Posterior cingulate gyrus (tissue), 11 donors: ENCODE measurements at regions not wholly inside any gene's neighbourhood (a gene's known extent, or its start where the extent isn't known, plus 50 kb on each side); places are given as distances from the start of the nearest gene placed in this dataset.
A peak's percentile ranks its signal among the peaks of the same experiment; 100 is the strongest.

ENCODE experiments used
- DNase-seq, 10 donors: peaks; one replicate each; pipeline versions ENCODE4 v3.0.0 to v3.0.0-alpha.2; 2020 to 2021; ENCODE audit warnings: mixed read lengths in 3 of 10
- intact Hi-C: fragments of 100-400 bp; cut with DNase I; formaldehyde crosslinking; loops from one replicate; pipeline ENCODE4 v1.15.1; 2023

DNA sequence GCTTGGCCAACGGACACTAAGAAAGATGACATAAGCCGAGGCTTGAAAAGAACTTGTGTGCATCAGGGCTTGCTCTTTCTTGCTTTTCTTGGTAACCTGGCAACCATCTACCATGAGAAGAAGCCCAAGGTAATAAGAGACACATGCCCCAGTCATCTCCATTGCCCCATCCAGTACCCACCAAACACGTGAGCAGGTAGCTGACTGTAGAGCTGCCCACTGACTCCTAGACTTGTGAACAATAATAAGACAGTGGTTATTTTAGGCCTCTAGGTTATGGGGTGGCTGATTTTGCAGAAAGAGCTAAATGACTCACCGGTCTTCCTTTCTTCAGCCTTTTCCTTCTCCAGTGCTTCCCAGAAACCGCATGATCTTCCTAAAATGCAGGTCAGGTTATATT, 105.0 kb upstream of the JUN start:
- intact Hi-C loops = no loop called here
- no peak for DNase-seq

DNA sequence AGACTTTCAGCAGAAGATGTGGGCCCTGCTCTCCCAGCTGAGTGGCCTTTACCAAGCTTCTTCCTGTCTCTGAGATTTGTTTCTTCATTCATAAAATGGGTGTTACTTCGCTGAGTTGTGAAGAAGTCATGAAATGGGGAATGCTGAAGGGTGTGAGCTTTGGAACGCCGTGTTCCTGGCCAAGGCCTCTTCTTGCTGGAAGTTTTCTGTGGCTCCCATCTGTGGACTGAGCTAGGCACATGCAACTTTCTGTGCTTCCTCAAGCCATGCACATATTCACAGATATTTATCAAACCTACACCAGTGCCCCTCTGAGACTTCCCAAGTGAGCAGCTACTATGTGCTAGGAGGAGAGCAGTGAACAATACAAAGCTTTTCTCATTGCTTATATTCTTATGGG, 106.3 kb upstream of the JUN start:
- intact Hi-C loops = no loop called here
- DNase-seq = no peak

DNA sequence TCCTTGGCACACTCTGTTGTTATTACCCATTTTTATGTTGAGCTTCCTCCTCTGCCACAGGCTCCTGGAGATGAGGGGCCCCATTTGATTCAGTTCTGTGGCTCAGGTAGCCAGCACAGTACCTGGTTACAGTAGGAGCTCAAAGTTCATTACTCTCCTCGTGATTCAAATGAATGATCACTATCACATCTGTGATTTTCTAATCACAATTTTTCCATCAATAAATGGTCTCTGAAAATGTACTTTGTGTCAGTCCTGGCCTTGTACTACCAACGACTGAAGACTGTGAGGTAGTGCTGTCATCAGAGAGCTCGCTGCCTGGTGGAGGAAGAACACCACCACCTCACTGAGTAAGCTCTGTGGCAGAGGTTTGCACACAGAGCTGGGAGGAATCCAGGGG, 106.8 kb upstream of the JUN start:
- intact Hi-C loops = no loop called here
- DNase-seq = no peak

DNA sequence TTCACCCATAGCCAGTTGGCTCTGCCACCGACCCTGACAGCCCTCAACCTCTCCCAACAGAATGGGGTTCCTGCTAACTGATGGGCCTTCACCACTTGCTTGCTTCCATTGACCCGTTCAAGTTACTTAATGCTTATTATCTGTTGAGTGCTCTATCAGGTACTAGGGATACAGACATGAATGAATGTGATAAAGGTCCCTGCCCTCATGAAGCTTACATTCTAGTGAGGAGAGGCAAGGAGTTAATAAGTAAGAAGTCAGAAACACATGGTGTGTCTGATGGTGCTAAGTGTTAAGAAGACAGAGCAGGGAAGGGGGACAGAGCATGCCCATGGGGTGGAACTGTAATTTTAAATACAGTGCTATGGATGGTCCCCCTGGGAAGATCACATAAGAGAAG, 107.5 kb upstream of the JUN start:
- intact Hi-C loops = no loop called here
- no peak for DNase-seq

DNA sequence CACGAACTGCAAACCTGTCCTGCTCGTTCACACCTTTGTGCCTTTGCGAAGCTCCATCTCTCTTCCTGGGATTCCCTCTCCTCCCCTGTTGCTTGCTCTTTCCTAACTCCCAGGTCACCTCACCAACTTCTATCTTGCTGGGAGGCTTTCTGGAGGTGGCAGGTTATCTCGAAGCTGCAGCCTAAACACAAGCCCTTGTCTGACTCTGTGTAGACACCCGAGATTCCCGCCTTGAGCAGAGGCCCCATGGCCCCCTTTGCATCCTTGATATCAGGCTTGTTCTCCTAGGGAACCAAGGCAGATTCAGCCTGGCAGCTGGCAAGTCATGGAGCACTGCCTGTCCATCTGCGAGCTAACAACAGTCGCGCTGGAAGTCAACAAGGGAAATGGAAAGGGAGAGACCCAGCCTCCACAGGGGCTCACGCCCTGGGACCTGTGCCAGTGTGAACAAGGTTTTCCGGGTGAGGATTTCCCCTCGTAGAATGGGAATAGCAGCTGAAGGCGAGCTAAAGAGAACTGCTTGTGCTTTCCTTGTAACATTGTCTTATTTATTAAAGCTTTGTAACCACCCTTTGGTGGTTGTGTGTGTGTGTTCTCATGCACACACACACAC, 109.5 kb upstream of the JUN start:
- intact Hi-C loops = no loop called here

DNA sequence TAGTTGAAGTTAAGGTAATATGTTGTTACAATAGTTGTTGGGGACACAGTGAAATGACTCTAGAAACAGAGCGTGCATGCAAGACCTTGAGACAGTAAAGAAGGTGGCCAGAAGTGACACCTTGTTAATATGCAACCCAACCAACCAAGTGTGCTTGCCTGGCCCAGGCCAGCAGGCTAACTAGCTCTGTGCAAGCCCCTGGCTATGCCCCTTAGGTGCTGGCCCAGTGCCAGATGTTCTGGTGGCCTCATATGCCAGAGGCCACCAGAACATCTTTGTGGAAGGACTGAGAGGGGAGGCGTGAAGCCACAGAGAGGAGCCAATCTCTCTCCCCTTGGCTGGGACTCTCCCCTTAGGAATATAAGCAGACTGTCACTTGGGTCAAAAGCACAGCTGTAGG, 111.2 kb upstream of the JUN start:
- intact Hi-C loops = no loop called here
- no peak for DNase-seq

More for the DNA sequence above, 109.5 kb upstream of the JUN start:
- no peak for DNase-seq

DNA sequence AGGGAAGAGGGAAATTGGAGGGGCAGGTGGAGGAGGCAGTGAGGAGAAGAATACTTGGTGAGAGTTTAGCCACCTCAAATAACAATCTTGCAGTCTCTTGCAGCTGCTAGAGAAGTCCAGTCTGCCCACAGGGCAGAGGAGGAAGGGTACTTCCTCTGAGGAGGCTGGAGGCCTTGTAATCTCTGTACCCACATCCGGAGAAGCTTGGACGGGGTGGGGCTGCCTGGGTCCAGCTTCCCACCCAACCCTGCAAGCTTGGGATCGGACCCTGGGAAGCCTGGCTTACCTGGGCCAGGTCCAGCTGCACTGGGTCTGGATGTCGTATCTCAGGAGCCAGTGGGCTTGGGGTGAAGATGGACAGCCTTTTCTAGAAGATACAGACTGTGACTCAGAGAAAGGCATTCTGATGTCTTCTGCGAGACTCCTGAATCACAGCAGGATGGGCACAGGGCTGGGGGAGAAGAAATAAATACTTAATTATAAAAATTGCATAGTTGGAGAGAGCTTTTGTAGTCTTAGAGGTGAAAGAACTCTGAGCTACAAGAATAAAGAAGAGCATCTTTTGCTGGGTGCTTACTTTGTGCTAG, 111.8 kb upstream of the JUN start:
- intact Hi-C loops = no loop called here
- no peak for DNase-seq

DNA sequence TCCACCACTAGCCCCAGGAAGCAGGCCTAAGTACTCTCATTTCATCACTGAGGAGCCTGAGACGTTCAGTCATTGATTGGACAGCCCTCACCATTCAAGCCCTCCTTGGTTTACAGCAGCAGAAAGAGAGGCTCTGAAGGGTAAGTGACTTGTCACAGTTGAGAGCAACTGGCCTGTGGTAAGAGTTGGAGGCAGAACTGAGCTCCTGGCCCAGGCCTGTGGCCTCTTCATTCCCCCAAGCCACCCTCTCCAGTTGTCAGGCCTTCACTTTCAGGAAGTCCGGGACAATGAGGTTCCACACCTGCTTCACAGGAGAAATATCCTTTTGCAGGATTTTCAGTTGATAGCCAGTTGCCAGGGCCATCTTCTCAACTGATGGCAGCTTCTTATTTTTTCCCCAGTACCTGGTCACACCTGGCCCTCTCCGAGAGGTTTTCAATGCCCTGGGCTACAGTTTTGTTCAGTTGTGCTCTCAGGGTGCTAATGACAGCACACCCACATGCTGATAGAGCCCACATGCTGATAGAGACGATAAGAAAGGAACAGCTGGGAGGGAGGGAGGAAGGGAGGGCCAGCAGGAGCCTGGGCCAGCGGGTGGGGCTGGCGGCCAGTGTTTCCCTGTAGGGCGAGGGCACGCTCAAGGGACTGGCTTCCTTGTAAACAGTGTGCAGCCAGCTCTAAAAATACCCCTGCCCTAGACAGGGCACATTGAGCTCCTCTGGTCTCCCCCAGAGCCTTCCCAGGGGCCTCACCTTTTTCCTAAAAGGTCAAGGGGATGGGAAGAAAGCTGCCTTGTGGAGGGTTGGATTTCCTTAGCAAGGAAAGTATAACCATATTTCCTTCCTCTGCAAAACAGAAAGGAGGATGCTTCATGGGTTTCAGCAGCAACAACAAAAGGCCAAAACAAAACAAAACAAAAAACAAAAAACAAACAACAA, 112.7 kb upstream of the JUN start:
- peak in 2 of 10 donors; percentile 42 to 75 for DNase-seq
- intact Hi-C loops = no loop called here

DNA sequence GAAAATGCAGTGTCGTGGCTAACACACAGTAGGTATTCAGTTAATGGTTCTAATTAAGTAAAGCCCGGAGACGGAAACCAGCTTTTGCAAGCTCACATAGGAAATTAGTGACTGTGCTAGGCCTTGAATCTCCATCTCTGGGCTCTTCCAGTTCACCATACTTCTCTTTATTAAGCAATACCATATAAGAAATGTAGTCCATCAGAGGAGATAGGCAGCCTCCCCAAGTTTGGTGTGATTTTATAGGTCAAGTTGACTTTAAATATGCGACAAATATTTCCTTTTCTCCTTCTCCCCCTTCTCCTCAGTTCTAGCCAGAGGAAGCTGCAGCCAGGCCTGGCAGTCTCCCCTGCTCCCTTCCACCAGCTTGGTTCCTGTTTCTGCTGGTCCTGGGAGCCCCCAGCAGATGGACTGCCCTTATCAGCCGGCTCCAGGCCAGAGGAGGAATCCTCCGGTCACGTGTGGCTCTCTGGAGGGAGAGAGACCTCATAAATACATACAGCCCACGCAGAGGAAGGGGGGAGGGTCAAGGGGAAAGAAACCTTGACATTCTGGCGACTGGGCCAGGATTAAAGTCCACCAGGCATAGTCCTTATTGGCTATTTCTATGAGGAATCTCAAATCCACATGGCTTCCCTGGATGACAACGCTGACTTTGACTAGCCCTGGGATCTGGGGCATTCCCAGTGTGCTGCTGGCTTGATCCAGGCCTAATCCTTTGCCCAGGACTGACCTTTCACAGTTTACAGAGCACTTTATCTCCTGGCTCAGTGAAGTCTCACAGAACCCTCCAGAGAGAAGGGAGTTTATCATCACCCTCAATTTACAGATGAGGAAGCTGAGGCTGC, 115.1 kb upstream of the JUN start:
- DNase-seq = no peak
- intact Hi-C loops = no loop called here

DNA sequence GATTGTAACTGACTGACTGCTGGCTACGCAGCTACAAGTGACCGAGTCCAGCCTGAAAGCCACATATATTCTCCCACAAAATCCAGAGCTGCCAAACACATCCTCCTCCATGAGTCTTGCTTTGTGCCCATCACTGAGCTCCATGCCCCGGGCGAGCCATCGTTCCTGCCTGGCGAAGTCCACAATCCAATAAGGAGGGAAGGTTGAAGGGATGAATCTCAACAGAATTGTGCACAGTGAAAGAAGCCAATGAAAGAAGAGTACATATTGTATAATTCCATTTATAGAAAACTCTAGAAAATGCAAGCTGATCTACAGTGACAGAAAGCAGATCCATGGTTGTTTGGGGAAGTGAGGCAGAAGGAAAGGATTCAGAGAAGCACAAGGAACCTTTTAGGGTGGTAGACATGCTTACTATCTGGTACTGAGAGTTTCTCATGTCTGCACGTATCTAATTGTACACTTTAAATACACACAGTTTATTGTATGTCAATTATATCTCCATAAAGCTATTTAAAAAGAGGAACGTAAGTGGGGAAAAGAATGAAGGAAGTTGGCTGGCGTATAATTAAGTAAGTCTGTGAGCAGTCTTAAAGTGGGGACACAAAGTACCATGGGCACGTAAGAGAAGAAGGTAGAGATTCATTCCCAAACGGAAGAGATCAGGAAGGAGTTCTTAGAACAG, 115.9 kb upstream of the JUN start:
- intact Hi-C loops = no loop called here
- no peak for DNase-seq

DNA sequence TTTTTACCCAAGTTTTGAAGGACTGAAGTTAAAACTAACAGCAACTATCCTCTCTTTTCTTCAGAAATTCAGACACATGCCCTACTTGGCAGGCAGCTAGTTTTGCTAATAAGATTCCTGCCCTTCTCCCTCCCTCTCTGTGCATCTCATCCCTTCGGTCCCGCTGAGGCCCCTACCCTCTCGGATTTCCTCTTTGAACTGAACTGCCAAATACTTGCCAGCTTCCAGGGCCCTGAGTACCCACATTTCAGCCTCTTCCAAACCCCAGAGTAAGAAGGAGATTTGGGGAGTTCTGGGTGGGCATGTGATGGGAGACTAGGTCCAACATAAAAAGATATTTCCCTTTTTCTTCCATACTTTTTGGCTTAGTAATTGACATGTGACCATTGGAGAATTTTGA, 116.5 kb upstream of the JUN start:
- no peak for DNase-seq
- intact Hi-C loops = no loop called here

DNA sequence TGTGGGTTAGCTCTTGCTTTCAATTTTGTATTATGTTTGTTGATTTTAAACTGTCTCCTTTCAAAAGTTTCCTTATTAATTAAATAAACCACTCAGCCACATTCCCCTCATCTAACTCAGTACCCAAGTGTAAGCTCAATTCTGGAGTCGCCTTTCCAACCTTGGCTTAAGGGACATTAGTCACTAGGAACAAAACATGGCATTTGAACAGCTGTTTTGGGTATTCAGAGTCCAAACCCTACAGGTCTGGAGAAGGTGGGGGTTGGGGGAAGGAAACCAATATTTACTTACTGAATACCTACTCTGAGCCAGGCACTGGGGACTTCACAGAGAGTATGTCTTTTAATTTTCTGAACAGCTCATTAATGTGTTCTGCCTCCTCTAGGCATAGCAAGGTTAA, 117.2 kb upstream of the JUN start:
- no peak for DNase-seq
- intact Hi-C loops = no loop called here

DNA sequence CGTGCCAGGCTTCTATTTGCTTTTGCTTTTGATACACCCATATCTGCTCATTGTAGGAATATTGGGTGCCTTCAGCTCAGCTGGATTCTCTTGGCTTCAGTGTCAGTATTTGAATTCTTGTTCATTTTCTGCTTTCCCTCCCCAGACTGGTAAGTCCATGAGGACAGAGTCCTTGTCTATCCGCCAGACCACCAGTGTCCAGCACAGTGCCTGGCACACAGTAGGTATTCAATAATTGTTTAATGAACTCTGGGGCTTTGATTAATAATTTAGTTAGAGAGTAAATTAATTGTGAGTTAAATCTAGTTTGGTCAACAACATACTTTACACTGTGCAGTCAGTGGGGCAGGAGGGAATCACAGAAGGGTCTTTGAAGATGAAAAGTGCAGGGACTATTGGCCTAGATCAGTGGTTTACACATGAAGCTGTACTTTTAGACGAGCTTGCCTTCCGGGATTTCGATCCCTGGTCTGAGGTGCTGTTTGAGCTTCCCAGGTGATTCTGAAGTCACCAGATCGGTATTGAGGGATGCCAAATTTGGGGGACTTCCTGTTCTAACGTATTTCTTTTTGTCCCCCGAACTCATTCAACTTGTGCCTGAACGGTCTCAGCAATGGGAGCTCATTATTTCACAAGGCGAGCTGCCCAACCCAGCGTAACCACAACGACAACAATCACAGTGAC, 119.1 kb upstream of the JUN start:
- no peak for DNase-seq
- intact Hi-C loops = loop anchor here (1.0 to 2.0 kb wide), 2 partner anchors 87 to 118 kb away; partner anchors contain the start of gene JUN

DNA sequence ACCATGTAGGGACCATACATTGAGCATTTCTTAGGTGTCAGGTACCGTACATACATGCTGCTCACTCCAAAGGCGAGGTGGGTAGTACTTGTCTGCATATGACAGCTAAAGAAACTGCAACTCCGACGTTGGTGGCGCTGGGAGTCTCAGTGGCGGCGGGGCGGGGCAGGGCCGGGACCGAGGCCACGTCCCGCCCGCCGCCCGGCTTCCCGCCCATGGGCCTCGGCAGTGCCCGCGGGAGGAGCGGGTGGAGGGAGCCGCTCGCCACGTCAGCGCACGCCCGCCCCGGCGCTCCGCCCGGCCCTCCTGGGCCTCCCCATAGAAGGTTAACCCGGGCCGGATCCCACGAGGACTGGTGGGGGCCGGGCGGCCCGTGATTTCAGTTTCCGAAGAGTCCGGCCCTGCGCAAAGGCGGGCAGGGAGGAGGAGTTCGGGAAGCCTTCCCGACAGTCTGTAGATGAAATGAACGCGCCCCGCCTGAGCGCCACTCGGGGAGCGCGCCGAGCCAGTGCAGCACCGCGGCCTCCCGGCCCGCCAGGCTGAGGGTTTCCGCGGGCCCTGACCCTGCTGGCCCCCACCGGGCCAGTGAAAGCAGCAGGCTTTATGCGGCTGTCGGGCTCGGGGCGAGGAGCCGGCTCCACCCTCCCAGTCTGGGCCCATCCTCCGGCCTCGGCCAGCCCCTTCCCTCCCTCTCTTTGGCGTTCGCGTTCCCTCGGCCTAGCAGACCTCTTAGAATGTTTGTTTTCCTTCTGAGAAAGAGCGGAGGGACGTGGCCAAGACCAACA, 119.9 kb upstream of the JUN start:
- intact Hi-C loops = loop anchor here (1.0 to 2.0 kb wide), 2 partner anchors 87 to 119 kb away; partner anchors contain the start of gene JUN
- DNase-seq = peak; percentile 74 to 97 (median 82)

DNA sequence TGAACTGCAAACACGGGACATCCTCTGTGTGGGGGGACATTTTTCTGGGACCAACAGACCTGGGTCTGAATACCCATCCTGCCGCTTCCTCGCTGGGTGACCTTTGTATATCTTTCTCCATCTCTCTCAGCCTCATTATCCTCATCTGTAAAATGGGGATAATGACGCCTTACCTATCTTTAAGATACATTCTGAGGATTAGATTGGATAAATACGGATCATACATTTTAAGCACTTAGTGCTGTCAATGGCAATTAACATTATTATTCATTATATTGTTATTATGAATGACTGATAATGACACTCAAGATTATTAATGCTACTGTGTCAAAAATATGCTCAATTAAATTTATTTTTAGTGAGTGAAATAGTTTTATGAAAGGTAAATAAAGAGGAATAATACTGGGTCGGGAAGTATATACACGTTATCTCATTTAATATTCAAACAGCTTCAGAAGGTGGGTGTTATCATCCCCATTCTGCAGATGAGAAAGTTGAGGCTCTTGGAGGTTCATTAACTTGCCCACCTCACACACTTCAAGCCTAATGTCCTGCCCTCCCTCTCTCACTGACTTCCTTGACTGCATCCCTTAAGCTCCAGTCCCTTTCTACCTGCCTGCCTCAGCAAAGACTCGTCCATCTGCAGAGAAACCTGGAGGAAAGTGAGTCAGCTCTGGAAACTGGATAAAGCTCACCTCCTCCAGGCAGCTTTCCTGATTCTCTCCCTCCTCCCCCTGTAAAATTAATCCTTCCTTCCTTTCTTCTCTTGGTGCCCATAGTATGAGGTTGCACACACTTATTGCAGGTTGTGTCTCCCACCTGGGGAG, 120.7 kb upstream of the JUN start:
- intact Hi-C loops = no loop called here
- no peak for DNase-seq

DNA sequence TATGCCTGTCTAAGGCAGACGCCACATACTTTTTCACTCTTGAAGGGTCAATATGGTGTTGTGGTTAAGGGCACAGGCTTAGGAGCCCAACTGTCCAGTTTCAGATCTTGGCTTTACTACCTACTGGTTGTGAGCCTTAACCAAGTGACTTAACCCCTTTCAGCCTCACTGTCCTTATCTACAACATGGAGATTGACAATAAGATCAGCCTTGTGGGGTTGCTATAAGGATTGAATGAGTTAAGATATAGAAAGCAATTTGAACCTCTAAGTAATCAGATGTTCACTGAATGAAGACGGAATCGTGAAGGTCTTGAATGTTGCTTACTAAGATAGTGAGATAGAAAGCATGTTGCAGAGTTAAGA, 121.3 kb upstream of the JUN start:
- no peak for DNase-seq
- intact Hi-C loops = no loop called here

DNA sequence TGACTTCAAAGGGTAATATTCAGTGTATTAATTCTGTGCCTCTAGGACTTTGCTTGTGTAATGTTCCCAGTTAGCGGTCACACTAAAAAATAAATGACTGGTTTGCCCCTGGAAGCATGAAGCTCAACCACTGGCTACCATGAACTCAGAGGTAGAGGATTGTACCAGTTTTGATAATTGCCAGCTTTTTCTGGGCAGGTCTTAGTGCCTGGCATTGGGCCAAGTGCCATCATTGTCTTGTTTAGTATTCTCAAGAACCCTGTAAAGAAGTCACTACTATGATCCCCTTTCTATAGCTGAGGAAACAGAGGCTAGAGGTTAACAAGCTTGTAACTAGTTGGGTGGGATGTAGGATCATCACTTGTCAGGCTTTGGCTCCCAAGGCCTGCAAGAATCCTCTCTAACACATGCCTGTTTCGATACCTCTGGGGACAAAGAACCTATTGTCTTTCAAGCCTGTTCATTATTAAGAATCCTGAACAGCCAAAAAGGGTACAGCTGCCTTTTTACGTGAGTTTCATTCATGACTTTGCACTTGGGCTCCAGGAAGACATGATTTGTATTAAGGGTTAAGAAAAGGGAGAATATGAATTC, 121.9 kb upstream of the JUN start:
- intact Hi-C loops = no loop called here

DNA sequence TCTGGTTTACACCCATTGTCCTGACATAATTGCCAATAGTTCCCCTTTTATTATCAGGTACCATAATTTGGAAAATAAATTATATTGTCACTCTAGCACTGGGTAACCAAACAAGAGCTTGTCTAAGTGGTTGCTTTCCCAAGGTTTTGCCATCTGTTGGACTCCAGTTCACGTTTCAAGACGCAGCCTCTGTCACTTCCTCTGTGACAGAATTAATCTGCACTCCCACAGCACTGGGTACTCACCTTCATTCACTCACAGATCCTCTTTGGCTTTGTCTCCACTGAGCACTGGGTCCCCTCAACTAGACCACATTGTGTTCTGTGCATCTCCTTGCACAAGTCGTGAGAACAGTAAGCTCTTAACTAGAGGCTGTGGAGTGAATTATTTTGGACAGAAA, 123.6 kb upstream of the JUN start:
- intact Hi-C loops = no loop called here
- no peak for DNase-seq

More for the DNA sequence above, 121.9 kb upstream of the JUN start:
- no peak for DNase-seq
